ENCODE measurements at regions not wholly inside any gene's neighbourhood (a gene's known extent, or its start where the extent isn't known, plus 50 kb on each side); places are given as distances from the start of the nearest gene placed in this dataset.

- TF ChIP-seq CTCF (IDR thresholded peaks at IDR 0.05; ENCODE audit: insufficient read depth, low read depth, low read length), result no peak
- Histone ChIP-seq H3K4me3 (ENCODE audit: low read depth, low read length) (no peak overlapping the region), H3K27me3 (ENCODE audit: control insufficient read depth, insufficient read depth, low read length) (no peaks in the 10 kb centered on the region), H3K36me3 (ENCODE audit: control insufficient read depth, insufficient read depth, low read length) (no peaks in the 10 kb centered on the region)
- ChIA-PET POLR2A (no interaction called here), CTCF (no interaction called here)
- no peak for DNase-seq (ENCODE audit: low read depth)
These were observed 166.6 kb downstream of the DKK2 start for GRCh38 chr4:106869551-106869950.

- H3K27me3 ChIP-seq (ENCODE audit: control insufficient read depth, insufficient read depth, low read length), result no peaks in the 10 kb centered on the region
- CTCF ChIA-PET, result interaction anchor here (0.9 to 1.3 kb wide), 2 partner anchors 16 to 30 kb away, joined by 3 to 5 read pairs; no protein-coding TSS in a partner anchor
- TF ChIP-seq CTCF (IDR thresholded peaks at IDR 0.05; ENCODE audit: insufficient read depth, low read depth, low read length), result no peak
- DNase-seq (ENCODE audit: low read depth), result no peak
- POLR2A ChIA-PET, result interaction anchor here (0.6 kb wide), 1 partner anchor 165 kb away, joined by 5 read pairs; no protein-coding TSS in a partner anchor
- H3K4me3 ChIP-seq (ENCODE audit: low read depth, low read length), result no peak overlapping the region
- H3K36me3 ChIP-seq (ENCODE audit: control insufficient read depth, insufficient read depth, low read length), result no peaks in the 10 kb centered on the region
These were observed 167.6 kb downstream of the DKK2 start for GRCh38 chr4:106868381-106869035.

GRCh38 chr4:106864231-106864630 is 171.9 kb downstream of the DKK2 start:
- CTCF ChIA-PET, result no interaction called here
- POLR2A ChIA-PET, result no interaction called here
- H3K27me3 ChIP-seq (ENCODE audit: control insufficient read depth, insufficient read depth, low read length), result no peaks in the 10 kb centered on the region
- peak; percentile 53 for DNase-seq (ENCODE audit: low read depth)
- no peak overlapping the region for H3K4me3 ChIP-seq (ENCODE audit: low read depth, low read length)
- TF ChIP-seq CTCF (IDR thresholded peaks at IDR 0.05; ENCODE audit: insufficient read depth, low read depth, low read length), result no peak
- H3K36me3 ChIP-seq (ENCODE audit: control insufficient read depth, insufficient read depth, low read length), result no peaks in the 10 kb centered on the region

GRCh38 chr4:106854569-106855351 is 181.4 kb downstream of the DKK2 start:
- H3K27me3 ChIP-seq (ENCODE audit: control insufficient read depth, insufficient read depth, low read length), result no peaks in the 10 kb centered on the region
- H3K4me3 ChIP-seq (ENCODE audit: low read depth, low read length), result no peak overlapping the region
- TF ChIP-seq CTCF (IDR thresholded peaks at IDR 0.05; ENCODE audit: insufficient read depth, low read depth, low read length), result no peak
- H3K36me3 ChIP-seq (ENCODE audit: control insufficient read depth, insufficient read depth, low read length), result no peaks in the 10 kb centered on the region
- ChIA-PET CTCF (no interaction called here), POLR2A (no interaction called here)
- DNase-seq (ENCODE audit: low read depth), result no peak

- no peak for TF ChIP-seq CTCF (IDR thresholded peaks at IDR 0.05; ENCODE audit: insufficient read depth, low read depth, low read length)
- CTCF ChIA-PET, result interaction anchor here (0.9 kb wide), 1 partner anchor 16 kb away, joined by 3 read pairs; no protein-coding TSS in a partner anchor
These were observed 183.7 kb downstream of the DKK2 start for GRCh38 chr4:106852426-106852825.

More at GRCh38 chr4:106852426-106852825, 183.7 kb downstream of the DKK2 start:
- no peaks in the 10 kb centered on the region for H3K36me3 ChIP-seq (ENCODE audit: control insufficient read depth, insufficient read depth, low read length)
- no peak overlapping the region for H3K4me3 ChIP-seq (ENCODE audit: low read depth, low read length)
- H3K27me3 ChIP-seq (ENCODE audit: control insufficient read depth, insufficient read depth, low read length), result no peaks in the 10 kb centered on the region
- POLR2A ChIA-PET, result no interaction called here
- no peak for DNase-seq (ENCODE audit: low read depth)
